ENCODE measurements at regions not wholly inside any gene's neighbourhood (a gene's known extent, or its start where the extent isn't known, plus 50 kb on each side); places are given as distances from the start of the nearest gene placed in this dataset.

- Mint-ChIP-seq H3K4me3 (no peak overlapping the region), H3K27ac (no peak overlapping the region), H3K4me1 (ENCODE audit: low read depth) (peaks cover 53% of the 10 kb centered on the region), H3K9me3 (ENCODE audit: low read depth) (peaks cover 3% of the 10 kb centered on the region), H3K36me3 (no peaks in the 10 kb centered on the region), H3K27me3 (no peaks in the 10 kb centered on the region)
Observed at GRCh38 chr4:108567831-108568230, 52.5 kb upstream of the RPL34 start.

GRCh38 chr4:108561116-108561515 is 59.3 kb upstream of the RPL34 start:
- no peaks in the 10 kb centered on the region for H3K27me3 Mint-ChIP-seq
- no peak overlapping the region for H3K4me3 Mint-ChIP-seq
- H3K9me3 Mint-ChIP-seq (ENCODE audit: low read depth), result no peaks in the 10 kb centered on the region
- no peak overlapping the region for H3K27ac Mint-ChIP-seq
- peaks cover 12% of the 10 kb centered on the region for H3K4me1 Mint-ChIP-seq (ENCODE audit: low read depth)
- H3K36me3 Mint-ChIP-seq, result peaks cover 6% of the 10 kb centered on the region

GRCh38 chr4:108560616-108561015 is 59.8 kb upstream of the RPL34 start:
- H3K4me3 Mint-ChIP-seq, result no peak overlapping the region
- peaks cover 9% of the 10 kb centered on the region for H3K36me3 Mint-ChIP-seq
- peaks cover 11% of the 10 kb centered on the region for H3K4me1 Mint-ChIP-seq (ENCODE audit: low read depth)
- no peak overlapping the region for H3K27ac Mint-ChIP-seq
- H3K9me3 Mint-ChIP-seq (ENCODE audit: low read depth), result no peaks in the 10 kb centered on the region
- H3K27me3 Mint-ChIP-seq, result no peaks in the 10 kb centered on the region

DNA sequence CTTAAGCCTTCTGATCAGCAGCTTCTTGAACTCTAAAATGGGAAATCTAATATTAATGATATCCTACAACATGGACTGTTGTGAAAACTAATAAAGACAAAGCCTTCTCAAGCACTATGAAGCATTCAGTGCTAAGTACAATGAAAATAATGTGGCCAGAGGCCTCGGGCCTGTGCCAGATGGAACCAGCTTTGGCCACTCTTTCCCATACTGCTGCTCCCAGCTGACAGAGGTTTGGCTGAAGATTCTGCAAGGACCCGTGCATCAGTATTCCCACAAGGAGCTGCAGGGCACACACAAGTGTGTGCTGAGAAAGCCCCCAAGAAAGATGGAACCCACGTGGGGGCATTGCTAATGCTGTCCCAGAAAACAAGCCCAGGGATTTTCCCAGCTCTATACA is 60.5 kb upstream of the RPL34 start:
- H3K27me3 Mint-ChIP-seq, result no peaks in the 10 kb centered on the region
- H3K4me1 Mint-ChIP-seq (ENCODE audit: low read depth), result peaks cover 7% of the 10 kb centered on the region
- H3K27ac Mint-ChIP-seq, result no peak overlapping the region
- H3K4me3 Mint-ChIP-seq, result no peak overlapping the region
- H3K9me3 Mint-ChIP-seq (ENCODE audit: low read depth), result no peaks in the 10 kb centered on the region
- peaks cover 16% of the 10 kb centered on the region for H3K36me3 Mint-ChIP-seq

DNA sequence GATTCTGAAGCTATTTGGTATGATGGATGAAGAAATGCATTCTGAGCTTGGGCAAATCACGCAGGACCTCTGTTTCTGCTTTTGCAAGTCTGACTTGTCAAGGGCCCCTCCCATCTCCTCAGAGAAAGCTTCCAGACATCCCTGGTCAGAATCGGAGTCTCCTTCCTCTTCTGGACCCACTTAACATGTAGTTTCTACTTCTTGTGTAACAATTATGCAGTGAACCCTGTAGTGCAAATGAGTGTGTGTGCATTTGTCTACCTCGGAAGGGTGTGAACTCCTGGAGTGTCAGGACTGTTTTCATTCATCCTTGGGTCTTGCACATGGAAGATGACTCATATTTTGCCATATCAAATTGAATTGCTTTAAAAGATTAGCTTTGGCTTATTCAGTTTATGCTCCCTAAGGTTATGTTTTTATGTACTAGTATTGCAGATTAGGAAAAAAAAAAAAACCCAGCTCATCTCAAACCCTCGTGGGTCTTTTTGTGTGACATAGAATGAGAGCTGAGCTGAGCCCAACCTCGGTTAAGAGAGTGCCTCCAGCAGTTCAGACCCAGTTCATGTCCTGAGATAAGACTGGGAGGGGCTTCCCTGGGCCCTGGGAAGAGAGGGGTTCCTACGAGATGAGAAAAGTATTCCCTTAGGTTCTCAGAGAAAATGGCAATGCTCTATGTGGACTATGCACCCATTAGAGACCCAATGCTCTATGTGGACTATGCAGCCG is 61.1 kb upstream of the RPL34 start:
- Mint-ChIP-seq H3K36me3 (peaks cover 16% of the 10 kb centered on the region), H3K4me3 (no peak overlapping the region), H3K4me1 (ENCODE audit: low read depth) (peaks cover 4% of the 10 kb centered on the region), H3K27me3 (no peaks in the 10 kb centered on the region), H3K27ac (no peak overlapping the region), H3K9me3 (ENCODE audit: low read depth) (no peaks in the 10 kb centered on the region)

GRCh38 chr4:108556588-108557200 is 63.7 kb upstream of the RPL34 start:
- H3K36me3 Mint-ChIP-seq, result peaks cover 20% of the 10 kb centered on the region
- no peak overlapping the region for H3K4me3 Mint-ChIP-seq
- H3K9me3 Mint-ChIP-seq (ENCODE audit: low read depth), result no peaks in the 10 kb centered on the region
- no peak overlapping the region for H3K27ac Mint-ChIP-seq
- H3K27me3 Mint-ChIP-seq, result no peaks in the 10 kb centered on the region
- H3K4me1 Mint-ChIP-seq (ENCODE audit: low read depth), result peaks cover 7% of the 10 kb centered on the region

DNA sequence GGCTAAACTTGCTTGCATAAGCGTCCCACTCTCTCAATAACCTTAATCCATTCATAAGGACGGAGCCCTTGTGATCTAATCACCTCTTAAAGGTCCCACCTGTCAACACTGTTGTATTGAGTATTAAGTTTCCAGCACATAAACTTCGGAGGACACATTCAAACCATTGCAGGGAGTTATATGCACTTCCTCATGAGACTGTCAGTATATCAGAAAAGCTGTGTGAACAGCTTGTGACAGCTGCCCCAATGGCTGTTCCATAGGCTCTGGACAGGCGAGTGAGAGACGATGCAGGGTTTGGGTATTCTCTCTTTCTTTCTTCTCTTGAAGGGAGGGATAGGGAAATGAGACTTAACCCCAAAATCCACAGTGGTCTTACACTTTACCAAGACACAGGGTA is 64.2 kb upstream of the RPL34 start:
- Mint-ChIP-seq H3K9me3 (ENCODE audit: low read depth) (no peaks in the 10 kb centered on the region), H3K4me3 (no peak overlapping the region), H3K36me3 (peaks cover 18% of the 10 kb centered on the region), H3K4me1 (ENCODE audit: low read depth) (peaks cover 5% of the 10 kb centered on the region), H3K27me3 (no peaks in the 10 kb centered on the region), H3K27ac (no peak overlapping the region)

GRCh38 chr4:108555701-108556100 is 64.7 kb upstream of the RPL34 start:
- H3K9me3 Mint-ChIP-seq (ENCODE audit: low read depth), result peaks cover 3% of the 10 kb centered on the region
- peaks cover 22% of the 10 kb centered on the region for H3K36me3 Mint-ChIP-seq
- H3K4me3 Mint-ChIP-seq, result no peak overlapping the region
- peaks cover 3% of the 10 kb centered on the region for H3K4me1 Mint-ChIP-seq (ENCODE audit: low read depth)
- H3K27me3 Mint-ChIP-seq, result no peaks in the 10 kb centered on the region
- H3K27ac Mint-ChIP-seq, result no peak overlapping the region

- Mint-ChIP-seq H3K4me1 (ENCODE audit: low read depth) (peaks cover 8% of the 10 kb centered on the region), H3K9me3 (ENCODE audit: low read depth) (peaks cover 37% of the 10 kb centered on the region), H3K4me3 (no peak overlapping the region), H3K27ac (no peak overlapping the region), H3K36me3 (peaks cover 37% of the 10 kb centered on the region), H3K27me3 (no peaks in the 10 kb centered on the region)
Observed at GRCh38 chr4:108547682-108548081, 72.7 kb upstream of the RPL34 start.

- Mint-ChIP-seq H3K9me3 (ENCODE audit: low read depth) (peaks cover 37% of the 10 kb centered on the region), H3K27ac (no peak overlapping the region), H3K4me3 (no peak overlapping the region), H3K27me3 (no peaks in the 10 kb centered on the region), H3K4me1 (ENCODE audit: low read depth) (peaks cover 12% of the 10 kb centered on the region), H3K36me3 (peaks cover 36% of the 10 kb centered on the region)
Observed at GRCh38 chr4:108546728-108547127, 73.6 kb upstream of the RPL34 start.

DNA sequence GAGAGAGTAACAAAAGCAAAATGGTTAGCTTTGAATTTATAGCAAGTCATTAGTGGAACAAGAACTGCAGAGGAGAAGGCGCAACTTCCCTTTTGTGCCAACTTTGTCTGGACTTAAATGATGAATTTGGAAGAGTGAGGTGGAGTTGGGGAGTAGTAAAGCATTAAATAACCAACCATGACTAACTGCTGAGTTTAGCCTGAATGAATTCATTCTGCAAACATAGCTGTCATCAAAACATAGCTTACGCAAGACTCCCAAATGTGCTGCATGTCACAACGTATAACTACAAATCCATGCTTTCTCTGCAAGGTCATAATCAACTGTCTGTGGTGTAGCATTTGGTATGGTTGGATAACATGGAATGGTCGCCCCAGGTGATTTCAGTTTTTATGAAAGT is 75.9 kb upstream of the RPL34 start:
- no peak overlapping the region for H3K4me3 Mint-ChIP-seq
- H3K27ac Mint-ChIP-seq, result no peak overlapping the region
- peaks cover 24% of the 10 kb centered on the region for H3K4me1 Mint-ChIP-seq (ENCODE audit: low read depth)
- peaks cover 31% of the 10 kb centered on the region for H3K36me3 Mint-ChIP-seq
- no peaks in the 10 kb centered on the region for H3K27me3 Mint-ChIP-seq
- H3K9me3 Mint-ChIP-seq (ENCODE audit: low read depth), result peaks cover 27% of the 10 kb centered on the region

GRCh38 chr4:108543359-108543968 is 76.9 kb upstream of the RPL34 start:
- peaks cover 26% of the 10 kb centered on the region for H3K4me1 Mint-ChIP-seq (ENCODE audit: low read depth)
- H3K4me3 Mint-ChIP-seq, result no peak overlapping the region
- H3K27ac Mint-ChIP-seq, result peak overlapping the region; percentile 6
- peaks cover 24% of the 10 kb centered on the region for H3K36me3 Mint-ChIP-seq
- peaks cover 19% of the 10 kb centered on the region for H3K9me3 Mint-ChIP-seq (ENCODE audit: low read depth)
- H3K27me3 Mint-ChIP-seq, result no peaks in the 10 kb centered on the region

DNA sequence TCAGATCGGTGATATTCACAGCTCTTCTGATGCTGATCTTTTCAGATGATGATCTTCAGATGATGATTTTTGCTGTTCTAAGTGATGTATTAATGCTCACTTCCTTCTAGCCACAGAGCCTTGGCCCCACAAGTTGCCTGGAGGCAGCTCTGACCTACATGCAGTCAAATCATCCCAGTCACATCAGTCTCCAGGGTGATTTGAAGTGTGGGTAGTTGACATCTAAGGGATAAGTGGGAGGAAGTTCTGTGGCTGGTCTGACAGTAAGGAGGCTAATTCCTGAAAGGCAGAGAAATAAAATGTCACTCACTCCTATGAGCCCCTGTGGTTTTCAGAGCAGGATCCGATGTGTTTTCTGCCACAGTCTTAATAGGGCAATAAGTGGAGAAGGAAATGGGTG is 79.8 kb upstream of the RPL34 start:
- no peaks in the 10 kb centered on the region for H3K9me3 Mint-ChIP-seq (ENCODE audit: low read depth)
- peaks cover 47% of the 10 kb centered on the region for H3K4me1 Mint-ChIP-seq (ENCODE audit: low read depth)
- H3K4me3 Mint-ChIP-seq, result no peak overlapping the region
- peaks cover 13% of the 10 kb centered on the region for H3K36me3 Mint-ChIP-seq
- no peaks in the 10 kb centered on the region for H3K27me3 Mint-ChIP-seq
- H3K27ac Mint-ChIP-seq, result no peak overlapping the region

DNA sequence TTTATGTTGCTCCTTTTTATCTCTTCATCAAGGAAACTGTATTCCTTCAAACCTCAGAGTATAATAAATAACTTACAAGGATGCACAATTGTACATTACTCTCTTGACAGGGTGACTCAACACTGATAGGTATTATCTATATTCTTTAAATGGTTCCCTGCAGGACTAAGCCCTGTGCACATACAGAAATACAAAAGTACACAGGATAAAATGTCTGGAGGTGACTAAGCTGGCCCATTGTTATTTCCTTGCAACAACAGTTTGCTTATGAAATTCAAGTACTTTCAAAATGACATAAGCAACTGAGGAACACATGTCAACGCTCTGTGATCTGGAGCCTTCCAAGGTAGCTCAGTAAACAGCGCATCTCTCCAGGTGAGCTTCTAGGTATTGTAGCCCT is 83.8 kb upstream of the RPL34 start:
- Mint-ChIP-seq H3K9me3 (ENCODE audit: low read depth) (no peaks in the 10 kb centered on the region), H3K4me3 (no peak overlapping the region), H3K27me3 (no peaks in the 10 kb centered on the region), H3K4me1 (ENCODE audit: low read depth) (peaks cover 69% of the 10 kb centered on the region), H3K27ac (no peak overlapping the region), H3K36me3 (peaks cover 7% of the 10 kb centered on the region)

DNA sequence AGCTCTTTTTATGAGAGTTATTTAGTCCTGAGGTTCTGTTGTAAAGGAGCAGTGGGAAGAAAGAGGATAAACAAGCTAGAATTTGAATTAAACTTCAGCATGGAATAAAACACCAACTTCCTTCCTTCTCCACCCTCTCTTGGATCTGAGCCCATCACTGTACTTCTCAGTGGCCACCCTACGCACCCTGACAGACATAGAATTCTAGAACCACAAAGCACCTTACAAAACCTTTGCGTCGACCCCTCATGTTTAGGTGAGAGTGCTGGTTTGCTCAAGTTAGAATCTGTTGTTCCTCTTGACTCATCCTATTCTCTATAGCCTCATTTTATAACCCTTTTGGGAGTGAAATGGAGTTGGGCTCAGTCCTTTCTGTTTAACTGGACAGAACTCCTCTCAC is 84.6 kb upstream of the RPL34 start:
- H3K27me3 Mint-ChIP-seq, result no peaks in the 10 kb centered on the region
- peak overlapping the region; percentile 4 for H3K4me3 Mint-ChIP-seq
- peaks cover 72% of the 10 kb centered on the region for H3K4me1 Mint-ChIP-seq (ENCODE audit: low read depth)

More for the DNA sequence above, 84.6 kb upstream of the RPL34 start:
- Mint-ChIP-seq H3K9me3 (ENCODE audit: low read depth) (no peaks in the 10 kb centered on the region), H3K27ac (peak overlapping the region; percentile 17), H3K36me3 (peaks cover 2% of the 10 kb centered on the region)

Measured in activated naive CD8-positive, alpha-beta T cell (primary cell).